Mucosa of descending colon (tissue), 3 donors: ENCODE measurements at regions not wholly inside any gene's neighbourhood (a gene's known extent, or its start where the extent isn't known, plus 50 kb on each side); places are given as distances from the start of the nearest gene placed in this dataset.

ENCODE experiments used
- ATAC-seq: fragments of 200-7000 bp; cut with Tn5 transposase; one replicate; pipeline ENCODE4 v1.9.1; 2020; ENCODE audit warnings: mild to moderate bottlenecking, moderate library complexity
- DNase-seq, 3 donors: peaks; one replicate each; pipeline ENCODE4 v3.0.0-alpha.2; 2020
- H3K36me3 ChIP-seq: fragments of 200-600 bp; one replicate; pipeline ENCODE4 v1.8.0; 2021; ENCODE audit warnings: low read depth, mild to moderate bottlenecking
- H3K4me1 ChIP-seq: fragments of 200-600 bp; one replicate; pipeline ENCODE4 v1.8.0; 2021; ENCODE audit warnings: low read depth, mild to moderate bottlenecking
- H3K4me3 ChIP-seq: fragments of 200-600 bp; one replicate; pipeline ENCODE4 v1.8.0; 2021; ENCODE audit warnings: mild to moderate bottlenecking
- H3K9me3 ChIP-seq: fragments of 200-600 bp; one replicate; pipeline ENCODE4 v1.8.0; 2021; ENCODE audit warnings: mild to moderate bottlenecking
- CTCF ChIP-seq: fragments of 200-600 bp; IDR thresholded peaks from one replicate; pipeline ENCODE4 v1.8.0; 2022; ENCODE audit warnings: antibody characterized with exemption, mild to moderate bottlenecking
- intact Hi-C, 2 donors: fragments of 100-400 bp; cut with DNase I in 1 of 2; cut with micrococcal nuclease in 1 of 2; formaldehyde crosslinking; loops; one replicate each; pipeline versions ENCODE4 v1.11.0 to v1.11.1; 2022; cut with DNase I, micrococcal nuclease
- donor health status: DM: no; HTN: no; CAD: no; lungs with moderate emphysema.
- donor health status: DM: no; HTN: no; CAD: no.
- donor health status: DM: no; HTN: yes; CAD: no.

- Histone ChIP-seq H3K4me1 (no peaks in the 10 kb centered on the region), H3K9me3 (peaks cover 14% of the 10 kb centered on the region), H3K4me3 (no peak overlapping the region), H3K36me3 (no peaks in the 10 kb centered on the region)
- DNase-seq = no peak
- intact Hi-C loops = no loop called here
- TF ChIP-seq CTCF = no peak
- ATAC-seq = no peak
These were observed 121.1 kb upstream of the GUCY1A2 start for GRCh38 chr11:107139396-107139795.

- intact Hi-C loops = no loop called here
- TF ChIP-seq CTCF = no peak
- H3K9me3 ChIP-seq = peaks cover 14% of the 10 kb centered on the region
- no peaks in the 10 kb centered on the region for H3K36me3 ChIP-seq
- DNase-seq (no peak), ATAC-seq (no peak)
- no peak overlapping the region for H3K4me3 ChIP-seq
- no peaks in the 10 kb centered on the region for H3K4me1 ChIP-seq
These were observed 118.6 kb upstream of the GUCY1A2 start for GRCh38 chr11:107136892-107137291.

GRCh38 chr11:107131756-107132155 lies 113.5 kb upstream of the GUCY1A2 start:
- ATAC-seq (no peak), DNase-seq (no peak)
- Histone ChIP-seq H3K9me3 (peaks cover 17% of the 10 kb centered on the region), H3K4me1 (no peaks in the 10 kb centered on the region), H3K4me3 (no peak overlapping the region), H3K36me3 (no peaks in the 10 kb centered on the region)
- intact Hi-C loops = no loop called here
- no peak for TF ChIP-seq CTCF

- H3K4me1 ChIP-seq = no peaks in the 10 kb centered on the region
- no peak for ATAC-seq
- H3K36me3 ChIP-seq = no peaks in the 10 kb centered on the region
- no peak overlapping the region for H3K4me3 ChIP-seq
- TF ChIP-seq CTCF = no peak
- no peak for DNase-seq
- intact Hi-C loops = no loop called here
- peaks cover 29% of the 10 kb centered on the region for H3K9me3 ChIP-seq
These were observed 104.7 kb upstream of the GUCY1A2 start for GRCh38 chr11:107123022-107123421.

GRCh38 chr11:107118025-107118720 lies 99.9 kb upstream of the GUCY1A2 start:
- peaks cover 29% of the 10 kb centered on the region for H3K9me3 ChIP-seq
- DNase-seq (no peak), ATAC-seq (no peak)
- H3K36me3 ChIP-seq = no peaks in the 10 kb centered on the region
- no peak overlapping the region for H3K4me3 ChIP-seq
- no peaks in the 10 kb centered on the region for H3K4me1 ChIP-seq
- no peak for TF ChIP-seq CTCF
- intact Hi-C loops = no loop called here

- DNase-seq (no peak), ATAC-seq (no peak)
- Histone ChIP-seq H3K4me1 (no peaks in the 10 kb centered on the region), H3K4me3 (no peak overlapping the region), H3K36me3 (no peaks in the 10 kb centered on the region), H3K9me3 (peaks cover 22% of the 10 kb centered on the region)
- TF ChIP-seq CTCF = no peak
- intact Hi-C loops = no loop called here
These were observed 98.1 kb upstream of the GUCY1A2 start for GRCh38 chr11:107116358-107116757.
